CD4-positive, alpha-beta T cell treated with Interferon alpha-2 for 1 hour (primary cell): ENCODE measurements at regions not wholly inside any gene's neighbourhood (a gene's known extent, or its start where the extent isn't known, plus 50 kb on each side); places are given as distances from the start of the nearest gene placed in this dataset.

Experiments
- DNase-seq, 2 donors: peaks; one replicate each; pipeline ENCODE4 v3.0.0-alpha.2; 2020 to 2022

- no peak for DNase-seq
Measured at GRCh38 chr11:134464981-134465730, 53.1 kb upstream of the B3GAT1 start.

GRCh38 chr11:134464196-134464595 is 52.2 kb upstream of the B3GAT1 start:
- DNase-seq = no peak

GRCh38 chr11:134463716-134464115 is 51.7 kb upstream of the B3GAT1 start:
- DNase-seq = no peak
